NB4 (cell line): ENCODE measurements at regions not wholly inside any gene's neighbourhood (a gene's known extent, or its start where the extent isn't known, plus 50 kb on each side); places are given as distances from the start of the nearest gene placed in this dataset.

ENCODE experiments used
- DNase-seq: peaks from one replicate; pipeline ENCODE4 v3.0.0; 2010; ENCODE audit warnings: low read depth
- H3K4me3 ChIP-seq: one replicate; pipeline ENCODE4 v1.5.1; 2011; ENCODE audit warnings: mild to moderate bottlenecking, low read depth, low read length, moderate library complexity
- CTCF ChIP-seq: IDR thresholded peaks from one replicate; pipeline ENCODE4 v1.5.1; 2012; ENCODE audit warnings: low read depth, low read length
- MAX ChIP-seq: IDR thresholded peaks from 2 replicates; pipeline ENCODE4 v1.6.1; 2011; ENCODE audit warnings: low read depth, low read length
- MYC ChIP-seq: IDR thresholded peaks from 2 replicates; pipeline ENCODE4 v1.6.1; 2011; ENCODE audit warnings: low read depth, low read length
- POLR2A ChIP-seq: IDR thresholded peaks from 2 replicates; pipeline ENCODE4 v1.6.1; 2011; ENCODE audit warnings: mild to moderate bottlenecking; ENCODE audit not compliant: insufficient read length; ENCODE audit errors: extremely low read depth

GRCh38 chr6:50586331-50586675 is 127.0 kb upstream of the TFAP2D start:
- no peak for TF ChIP-seq MYC
- no peak for TF ChIP-seq MAX
- TF ChIP-seq POLR2A = no peak
- TF ChIP-seq CTCF = no peak
- DNase-seq = no peak
- H3K4me3 ChIP-seq = no peak overlapping the region

GRCh38 chr6:50589751-50590470 is 123.4 kb upstream of the TFAP2D start:
- no peak for TF ChIP-seq MYC
- TF ChIP-seq POLR2A = no peak
- no peak for TF ChIP-seq MAX
- no peak for TF ChIP-seq CTCF
- no peak overlapping the region for H3K4me3 ChIP-seq
- no peak for DNase-seq

GRCh38 chr6:50591135-50591534 is 122.2 kb upstream of the TFAP2D start:
- TF ChIP-seq CTCF (no peak), POLR2A (no peak), MAX (no peak), MYC (no peak)
- DNase-seq = no peak
- no peak overlapping the region for H3K4me3 ChIP-seq

- TF ChIP-seq MYC (no peak), CTCF (no peak), MAX (no peak), POLR2A (no peak)
- H3K4me3 ChIP-seq = no peak overlapping the region
- no peak for DNase-seq
Measured at GRCh38 chr6:50600280-50600679, 113.0 kb upstream of the TFAP2D start.

- TF ChIP-seq MAX (no peak), MYC (no peak), CTCF (peak; percentile 56)
- no peak overlapping the region for H3K4me3 ChIP-seq
- DNase-seq = peak; percentile 42
Measured at GRCh38 chr6:50602292-50602691, 111.0 kb upstream of the TFAP2D start.

GRCh38 chr6:50608421-50608820 is 104.9 kb upstream of the TFAP2D start:
- TF ChIP-seq MYC (no peak), CTCF (no peak), MAX (no peak), POLR2A (no peak)
- DNase-seq = no peak
- H3K4me3 ChIP-seq = no peak overlapping the region
